ENCODE measurements at regions not wholly inside any gene's neighbourhood (a gene's known extent, or its start where the extent isn't known, plus 50 kb on each side); places are given as distances from the start of the nearest gene placed in this dataset.

DNA sequence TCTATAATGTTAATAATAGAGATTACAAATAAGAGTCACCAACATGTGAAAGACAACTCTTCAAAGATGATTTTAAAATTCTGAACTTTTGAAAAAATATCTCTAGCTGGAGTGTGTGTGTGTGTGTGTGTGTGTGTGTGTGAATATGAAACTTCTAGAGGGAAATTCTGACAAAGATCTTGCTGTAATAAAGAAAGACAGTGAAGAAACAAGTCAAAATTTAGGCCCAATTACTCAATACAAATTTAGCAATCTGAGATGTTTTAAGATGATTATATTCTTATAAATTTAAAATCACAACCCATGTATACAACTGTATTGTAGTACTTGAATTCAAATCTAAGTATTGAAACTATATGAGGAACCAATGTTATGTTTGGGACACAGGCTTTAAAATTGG lies 57.2 kb upstream of the UGP2 start:
- H3K4me1 ChIP-seq, result peaks cover 9 to 43% of the 10 kb centered on the region in 2 donors
- DNase-seq, result no peak
- H3K9me3 ChIP-seq, result no peaks in the 10 kb centered on the region
- intact Hi-C loops (cut with DNase I; ENCODE audit: low total_unique reads) (no loop called here), in situ Hi-C loops (cut with MboI; ENCODE audit: low sequenced_read_pairs in 4 of 4) (no loop called here)
- H3K27ac ChIP-seq, result no peak overlapping the region
- TF ChIP-seq CTCF (IDR thresholded peaks at IDR 0.05 in 4 of 5, conservative IDR thresholded peaks at IDR 0.05 in 1 of 5) (no peak), POLR2A (IDR thresholded peaks at IDR 0.05) (no peak)
- no peak overlapping the region for H3K4me3 ChIP-seq
- no peaks in the 10 kb centered on the region for H3K27me3 ChIP-seq
- ATAC-seq, result no peak
- no peaks in the 10 kb centered on the region for H3K36me3 ChIP-seq

- Histone ChIP-seq H3K27ac (no peak overlapping the region), H3K9me3 (no peaks in the 10 kb centered on the region), H3K27me3 (no peaks in the 10 kb centered on the region), H3K4me3 (no peak overlapping the region), H3K36me3 (no peaks in the 10 kb centered on the region), H3K4me1 (peaks cover 12 to 43% of the 10 kb centered on the region in 2 donors)
- DNase-seq (no peak), ATAC-seq (no peak)
- TF ChIP-seq CTCF (IDR thresholded peaks at IDR 0.05 in 4 of 5, conservative IDR thresholded peaks at IDR 0.05 in 1 of 5) (no peak), POLR2A (IDR thresholded peaks at IDR 0.05) (no peak)
- intact Hi-C loops (cut with DNase I; ENCODE audit: low total_unique reads) (no loop called here), in situ Hi-C loops (cut with MboI; ENCODE audit: low sequenced_read_pairs in 4 of 4) (no loop called here)
Measured at GRCh38 chr2:63785096-63785495, 56.6 kb upstream of the UGP2 start.

GRCh38 chr2:63786471-63786870 lies 55.2 kb upstream of the UGP2 start:
- no peaks in the 10 kb centered on the region for H3K27me3 ChIP-seq
- intact Hi-C loops (cut with DNase I; ENCODE audit: low total_unique reads) (no loop called here), in situ Hi-C loops (cut with MboI; ENCODE audit: low sequenced_read_pairs in 4 of 4) (no loop called here)
- DNase-seq (no peak), ATAC-seq (no peak)
- H3K36me3 ChIP-seq, result no peaks in the 10 kb centered on the region
- H3K27ac ChIP-seq, result no peak overlapping the region
- TF ChIP-seq POLR2A (IDR thresholded peaks at IDR 0.05) (no peak), CTCF (IDR thresholded peaks at IDR 0.05 in 4 of 5, conservative IDR thresholded peaks at IDR 0.05 in 1 of 5) (no peak)
- H3K9me3 ChIP-seq, result no peaks in the 10 kb centered on the region
- no peak overlapping the region for H3K4me3 ChIP-seq
- H3K4me1 ChIP-seq, result peaks cover 13 to 42% of the 10 kb centered on the region in 2 donors

DNA sequence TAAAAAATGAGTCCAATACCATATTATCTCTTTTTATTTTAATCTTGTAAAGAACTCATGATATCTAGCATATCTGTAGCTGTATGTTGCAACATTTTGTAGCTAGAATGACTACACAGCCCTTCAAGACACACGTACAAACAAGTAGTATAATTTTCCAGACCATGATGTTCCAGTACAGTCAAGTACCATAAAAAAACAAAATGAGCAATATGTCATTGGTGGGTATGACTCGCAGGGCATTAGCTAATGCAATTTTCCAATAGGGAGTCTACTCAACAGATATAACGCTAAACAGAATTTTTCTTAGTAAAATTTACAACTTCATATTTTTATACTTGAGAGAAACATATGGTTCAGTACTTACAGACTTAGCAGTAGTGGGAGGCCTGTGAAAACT lies 53.6 kb upstream of the UGP2 start:
- no peaks in the 10 kb centered on the region for H3K36me3 ChIP-seq
- peak overlapping the region in 2 of 4 donors; percentile 43 to 54 for H3K27ac ChIP-seq
- peaks cover 14 to 46% of the 10 kb centered on the region in 2 donors for H3K4me1 ChIP-seq
- in situ Hi-C loops (cut with MboI; ENCODE audit: low sequenced_read_pairs in 4 of 4), result no loop called here
- TF ChIP-seq CTCF (IDR thresholded peaks at IDR 0.05 in 4 of 5, conservative IDR thresholded peaks at IDR 0.05 in 1 of 5) (no peak), POLR2A (IDR thresholded peaks at IDR 0.05) (no peak)
- H3K4me3 ChIP-seq, result no peak overlapping the region
- intact Hi-C loops (cut with DNase I; ENCODE audit: low total_unique reads), result no loop called here
- ATAC-seq (peak; percentile 79 to 92), DNase-seq (no peak)
- no peaks in the 10 kb centered on the region for H3K27me3 ChIP-seq
- H3K9me3 ChIP-seq, result no peaks in the 10 kb centered on the region

DNA sequence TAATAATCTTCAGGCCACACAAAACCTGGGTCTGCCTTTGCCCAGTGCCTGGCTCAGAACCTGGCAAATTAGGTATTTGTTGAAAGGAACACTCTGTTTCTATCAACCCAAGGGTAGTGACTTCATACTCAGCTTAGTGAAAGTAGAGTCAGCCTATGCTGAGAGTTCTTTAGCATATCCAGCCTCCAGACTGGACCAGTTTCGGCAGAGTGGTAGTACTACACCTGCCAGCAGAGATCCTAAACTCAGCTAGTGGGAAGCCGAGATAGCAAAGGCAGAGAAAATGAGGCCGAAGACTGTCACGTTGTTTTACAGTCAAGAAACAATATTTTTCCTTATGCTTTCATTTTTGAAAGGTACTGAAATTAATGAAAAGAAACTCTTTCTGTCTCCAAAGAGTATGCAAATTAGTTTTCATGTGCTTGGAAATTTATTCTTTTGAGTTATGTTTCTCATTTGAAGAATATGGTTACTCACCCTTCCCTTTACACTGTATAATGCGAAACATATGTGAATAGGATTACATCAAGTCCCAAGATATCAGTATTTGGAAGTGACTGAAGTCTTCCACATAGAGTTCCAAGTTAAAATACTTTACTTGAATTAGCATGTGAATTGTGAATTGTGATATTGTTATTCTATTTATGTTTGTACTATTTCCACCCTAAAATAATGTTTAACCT lies 52.2 kb upstream of the UGP2 start:
- H3K27ac ChIP-seq, result peak overlapping the region in 1 of 4 donors; percentile 50
- intact Hi-C loops (cut with DNase I; ENCODE audit: low total_unique reads) (no loop called here), in situ Hi-C loops (cut with MboI; ENCODE audit: low sequenced_read_pairs in 4 of 4) (no loop called here)
- H3K4me1 ChIP-seq, result peaks cover 14 to 46% of the 10 kb centered on the region in 2 donors
- no peaks in the 10 kb centered on the region for H3K36me3 ChIP-seq
- TF ChIP-seq POLR2A (IDR thresholded peaks at IDR 0.05), result no peak
- no peak for TF ChIP-seq CTCF (IDR thresholded peaks at IDR 0.05 in 4 of 5, conservative IDR thresholded peaks at IDR 0.05 in 1 of 5)
- H3K27me3 ChIP-seq, result no peaks in the 10 kb centered on the region
- peak in 1 of 2 donors; percentile 37 for ATAC-seq
- H3K9me3 ChIP-seq, result no peaks in the 10 kb centered on the region
- no peak for DNase-seq
- H3K4me3 ChIP-seq, result no peak overlapping the region

All from gastrocnemius medialis (tissue), 4 donors.